ENCODE measurements at regions not wholly inside any gene's neighbourhood (a gene's known extent, or its start where the extent isn't known, plus 50 kb on each side); places are given as distances from the start of the nearest gene placed in this dataset.

DNA sequence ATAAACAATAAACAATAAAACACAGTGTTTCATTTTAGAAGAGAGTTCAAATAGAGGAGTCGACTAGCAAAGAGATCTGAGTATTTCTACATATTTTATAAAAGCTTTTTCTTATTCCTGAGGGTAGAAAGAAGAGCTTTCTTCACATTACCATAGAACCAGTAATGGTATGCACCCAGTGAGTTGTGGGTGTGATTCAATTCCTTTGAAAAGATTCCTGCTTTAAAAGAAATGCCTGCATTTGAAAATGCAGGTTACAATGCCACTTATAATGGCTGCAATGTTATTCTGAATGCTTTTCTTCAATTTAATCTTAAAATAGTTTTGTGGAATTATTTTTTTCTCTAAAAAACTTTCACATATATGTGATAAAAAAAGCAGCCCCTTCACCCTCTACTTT is 178.1 kb downstream of the CDC14C start:
- Histone ChIP-seq H3K4me1 (ENCODE audit: insufficient read depth, low read length) (no peaks in the 10 kb centered on the region), H3K4me3 (ENCODE audit: low read length) (no peak overlapping the region), H3K36me3 (ENCODE audit: insufficient read depth, low read length) (no peaks in the 10 kb centered on the region), H3K27me3 (ENCODE audit: control insufficient read depth in 1 of 2, insufficient read depth in 2 of 2, low read length in 2 of 2) (no peaks in the 10 kb centered on the region), H3K27ac (ENCODE audit: low read depth in 1 of 2, low read length in 2 of 2) (no peak overlapping the region), H3K9me3 (ENCODE audit: control insufficient read depth in 1 of 2, insufficient read depth in 1 of 2, low read length in 2 of 2) (peaks cover 0 to 6% of the 10 kb centered on the region in 2 experiments)
- no peak for DNase-seq
- Mint-ChIP-seq H3K36me3 (ENCODE audit: low read depth) (no peaks in the 10 kb centered on the region), H3K4me3 (no peak overlapping the region), H3K9me3 (peaks cover 8% of the 10 kb centered on the region), H3K4me1 (ENCODE audit: low read depth) (no peaks in the 10 kb centered on the region), H3K27me3 (no peaks in the 10 kb centered on the region), H3K27ac (no peak overlapping the region)
- no peak for ATAC-seq (ENCODE audit: poor library complexity)
- ChIA-PET POLR2A (no interaction called here), CTCF (no interaction called here)
- TF ChIP-seq CTCF (IDR thresholded peaks at IDR 0.05): no peak
- intact Hi-C loops (cut with DNase I, micrococcal nuclease): no loop called here

- no peak overlapping the region for H3K4me3 Mint-ChIP-seq
- ATAC-seq (ENCODE audit: poor library complexity) (no peak), DNase-seq (no peak)
- peaks cover 0 to 14% of the 10 kb centered on the region in 2 experiments for H3K9me3 ChIP-seq (ENCODE audit: control insufficient read depth in 1 of 2, insufficient read depth in 1 of 2, low read length in 2 of 2)
- no peaks in the 10 kb centered on the region for H3K4me1 ChIP-seq (ENCODE audit: insufficient read depth, low read length)
- ChIA-PET CTCF (no interaction called here), POLR2A (no interaction called here)
- no peaks in the 10 kb centered on the region for H3K36me3 Mint-ChIP-seq (ENCODE audit: low read depth)
- intact Hi-C loops (cut with DNase I, micrococcal nuclease): no loop called here
- no peaks in the 10 kb centered on the region for H3K36me3 ChIP-seq (ENCODE audit: insufficient read depth, low read length)
- H3K4me1 Mint-ChIP-seq (ENCODE audit: low read depth): no peaks in the 10 kb centered on the region
- no peak overlapping the region for H3K4me3 ChIP-seq (ENCODE audit: low read length)
- H3K27ac Mint-ChIP-seq: no peak overlapping the region
- TF ChIP-seq CTCF (IDR thresholded peaks at IDR 0.05): no peak
- no peaks in the 10 kb centered on the region for H3K27me3 ChIP-seq (ENCODE audit: control insufficient read depth in 1 of 2, insufficient read depth in 2 of 2, low read length in 2 of 2)
- H3K9me3 Mint-ChIP-seq: peaks cover 4% of the 10 kb centered on the region
- H3K27ac ChIP-seq (ENCODE audit: low read depth in 1 of 2, low read length in 2 of 2): no peak overlapping the region
- no peaks in the 10 kb centered on the region for H3K27me3 Mint-ChIP-seq
Observed at GRCh38 chr7:49111706-49112105, 187.4 kb downstream of the CDC14C start.

DNA sequence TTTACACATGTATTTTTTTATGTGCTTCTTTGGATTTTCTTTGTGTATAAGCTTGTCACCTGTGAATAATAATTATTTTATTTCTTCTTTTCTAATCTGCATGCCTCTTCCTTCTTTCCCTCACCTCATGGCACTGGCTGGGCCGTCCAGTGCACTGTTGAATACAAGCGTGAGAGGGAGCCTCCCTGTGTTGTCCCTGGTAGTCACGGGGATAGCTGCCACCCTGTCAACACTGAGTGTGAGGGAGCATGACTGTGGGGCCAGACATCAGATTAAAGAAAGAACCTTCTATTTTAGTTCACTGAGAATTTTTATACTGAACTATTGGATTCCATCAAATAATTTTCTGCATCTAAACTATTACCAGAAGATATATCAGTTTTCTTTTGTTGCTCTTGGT is 187.9 kb downstream of the CDC14C start:
- Histone ChIP-seq H3K4me3 (ENCODE audit: low read length) (no peak overlapping the region), H3K36me3 (ENCODE audit: insufficient read depth, low read length) (no peaks in the 10 kb centered on the region), H3K9me3 (ENCODE audit: control insufficient read depth in 1 of 2, insufficient read depth in 1 of 2, low read length in 2 of 2) (peaks cover 0 to 14% of the 10 kb centered on the region in 2 experiments), H3K4me1 (ENCODE audit: insufficient read depth, low read length) (no peaks in the 10 kb centered on the region), H3K27ac (ENCODE audit: low read depth in 1 of 2, low read length in 2 of 2) (no peak overlapping the region), H3K27me3 (ENCODE audit: control insufficient read depth in 1 of 2, insufficient read depth in 2 of 2, low read length in 2 of 2) (no peaks in the 10 kb centered on the region)
- H3K9me3 Mint-ChIP-seq: peaks cover 4% of the 10 kb centered on the region
- H3K27me3 Mint-ChIP-seq: no peaks in the 10 kb centered on the region
- no peaks in the 10 kb centered on the region for H3K4me1 Mint-ChIP-seq (ENCODE audit: low read depth)
- ATAC-seq (ENCODE audit: poor library complexity): no peak
- intact Hi-C loops (cut with DNase I, micrococcal nuclease): no loop called here
- no peak overlapping the region for H3K4me3 Mint-ChIP-seq
- POLR2A ChIA-PET: no interaction called here
- no peak overlapping the region for H3K27ac Mint-ChIP-seq
- no peak for TF ChIP-seq CTCF (IDR thresholded peaks at IDR 0.05)
- DNase-seq: no peak
- CTCF ChIA-PET: no interaction called here
- no peaks in the 10 kb centered on the region for H3K36me3 Mint-ChIP-seq (ENCODE audit: low read depth)
